ENCODE measurements at regions not wholly inside any gene's neighbourhood (a gene's known extent, or its start where the extent isn't known, plus 50 kb on each side); places are given as distances from the start of the nearest gene placed in this dataset.
"Not testable (repeated sequence)": the region's sequence is repeated elsewhere in the genome, so short reads cannot be mapped to it uniquely, and the experiment has no call there.

GRCh38 chr10:46749470-46749869 is 161.8 kb upstream of the PTPN20 start:
- not testable (repeated sequence) for DNase-seq

- DNase-seq = not testable (repeated sequence)
Observed at GRCh38 chr10:46753763-46754162, 157.5 kb upstream of the PTPN20 start.

- not testable (repeated sequence) for DNase-seq
Observed at GRCh38 chr10:46761471-46761870, 149.8 kb upstream of the PTPN20 start.

GRCh38 chr10:46768515-46769291 is 142.5 kb upstream of the PTPN20 start:
- not testable (repeated sequence) for DNase-seq

- DNase-seq = not testable (repeated sequence)
Observed at GRCh38 chr10:46773178-46773896, 137.9 kb upstream of the PTPN20 start.

- DNase-seq = peak in 2 of 6 experiments; percentile 10 to 20
Observed at GRCh38 chr10:46773897-46774236, 137.4 kb upstream of the PTPN20 start.

- not testable (repeated sequence) for DNase-seq
Observed at GRCh38 chr10:46774366-46774765, 136.9 kb upstream of the PTPN20 start.

DNA sequence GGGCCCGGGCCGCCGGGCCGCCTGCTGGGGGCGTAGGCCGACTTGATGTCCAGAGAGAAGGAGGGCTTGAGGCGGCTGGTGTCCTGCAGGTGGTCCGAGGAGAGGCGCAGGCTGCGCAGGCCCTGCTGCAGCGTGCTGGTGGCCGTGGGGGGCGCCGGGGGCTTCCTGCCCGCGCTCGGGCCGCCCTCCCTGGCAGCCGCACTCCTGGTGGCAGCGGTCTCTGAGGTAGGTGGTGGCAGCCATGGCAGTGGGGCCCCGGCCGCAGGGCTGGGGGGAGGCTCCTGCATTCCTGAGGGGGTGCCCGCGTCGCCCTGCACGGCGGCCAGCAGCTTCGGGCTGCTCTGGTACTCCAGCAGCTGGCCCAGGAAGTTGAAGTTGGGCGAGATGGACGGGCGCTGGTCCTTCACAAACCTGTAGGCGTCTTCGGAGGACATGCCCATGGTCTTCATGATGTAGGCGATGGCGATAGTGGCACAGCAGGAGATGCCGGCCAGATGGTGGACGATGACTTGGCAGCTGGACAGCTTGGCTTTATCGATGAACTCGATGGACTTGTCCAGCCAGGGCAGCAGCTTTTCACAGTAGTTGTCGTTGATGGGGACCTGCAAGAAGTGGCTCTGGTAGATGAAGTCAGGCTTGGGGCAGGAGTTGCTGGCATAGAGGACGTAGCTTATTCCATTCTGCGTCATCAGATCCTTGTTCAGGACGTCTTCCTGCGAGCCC is 136.1 kb upstream of the PTPN20 start:
- not testable (repeated sequence) for DNase-seq

GRCh38 chr10:46775668-46776059 is 135.6 kb upstream of the PTPN20 start:
- DNase-seq = not testable (repeated sequence)

DNA sequence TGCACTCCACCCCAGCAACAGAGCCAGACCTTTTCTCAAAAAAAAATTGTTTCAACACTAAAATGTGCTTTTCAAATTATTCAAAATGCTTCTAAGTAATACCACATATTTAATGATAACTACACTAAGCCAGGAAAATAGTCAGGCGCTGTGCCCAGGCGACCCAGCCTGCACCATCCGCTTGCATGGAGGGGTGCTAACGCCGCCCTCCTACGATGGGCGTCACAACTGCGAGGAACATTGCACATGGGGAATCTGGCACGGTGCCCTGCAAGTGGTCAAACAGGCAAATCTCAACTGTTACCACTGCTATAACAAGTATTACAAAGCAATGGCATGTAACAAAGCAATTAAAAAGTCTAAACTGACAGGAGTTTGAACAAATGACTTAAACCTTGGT is 131.7 kb upstream of the PTPN20 start:
- not testable (repeated sequence) for DNase-seq

GRCh38 chr10:46780164-46780563 is 131.1 kb upstream of the PTPN20 start:
- not testable (repeated sequence) for DNase-seq

DNA sequence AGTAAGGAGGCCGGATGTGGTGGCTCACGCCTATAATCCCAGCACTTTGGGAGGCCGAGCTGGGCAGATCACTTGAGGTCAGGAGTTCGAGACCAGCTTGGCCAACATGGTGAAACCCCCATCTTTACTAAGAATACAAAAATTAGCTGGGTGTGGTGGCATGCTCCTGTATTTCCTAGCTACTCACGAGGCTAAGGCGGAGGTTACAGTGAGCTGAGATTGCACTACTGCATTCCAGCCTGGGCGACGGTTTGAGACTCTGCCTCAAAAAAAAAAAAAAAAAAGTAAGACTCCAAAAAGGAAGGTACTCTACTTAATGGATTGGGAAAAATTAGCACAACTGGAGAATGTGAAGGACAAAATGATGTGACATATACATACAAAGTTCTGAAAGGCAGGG is 130.2 kb upstream of the PTPN20 start:
- DNase-seq = not testable (repeated sequence)

- not testable (repeated sequence) for DNase-seq
Observed at GRCh38 chr10:46782001-46782874, 129.0 kb upstream of the PTPN20 start.

DNA sequence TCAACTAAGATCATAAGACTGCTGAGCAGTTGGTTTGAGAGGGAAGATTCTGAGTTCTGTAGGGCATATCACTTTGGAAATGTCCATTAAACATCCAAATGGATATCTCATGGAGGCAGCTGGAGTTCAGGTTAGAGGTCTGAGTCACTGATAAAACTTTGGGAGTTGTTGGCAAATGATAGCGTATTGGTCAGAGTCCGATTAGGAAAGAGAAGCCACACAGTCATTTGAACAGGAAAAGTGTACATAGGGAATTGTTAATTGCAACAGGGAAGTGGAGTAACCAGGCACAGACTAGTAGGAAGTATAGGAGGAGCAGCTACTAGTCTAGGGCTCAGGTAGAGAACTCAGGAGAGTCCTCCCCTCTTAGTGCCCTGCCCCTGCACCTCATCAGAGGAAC is 126.6 kb upstream of the PTPN20 start:
- not testable (repeated sequence) for DNase-seq

- DNase-seq = not testable (repeated sequence)
Observed at GRCh38 chr10:46786125-46786517, 125.1 kb upstream of the PTPN20 start.

DNA sequence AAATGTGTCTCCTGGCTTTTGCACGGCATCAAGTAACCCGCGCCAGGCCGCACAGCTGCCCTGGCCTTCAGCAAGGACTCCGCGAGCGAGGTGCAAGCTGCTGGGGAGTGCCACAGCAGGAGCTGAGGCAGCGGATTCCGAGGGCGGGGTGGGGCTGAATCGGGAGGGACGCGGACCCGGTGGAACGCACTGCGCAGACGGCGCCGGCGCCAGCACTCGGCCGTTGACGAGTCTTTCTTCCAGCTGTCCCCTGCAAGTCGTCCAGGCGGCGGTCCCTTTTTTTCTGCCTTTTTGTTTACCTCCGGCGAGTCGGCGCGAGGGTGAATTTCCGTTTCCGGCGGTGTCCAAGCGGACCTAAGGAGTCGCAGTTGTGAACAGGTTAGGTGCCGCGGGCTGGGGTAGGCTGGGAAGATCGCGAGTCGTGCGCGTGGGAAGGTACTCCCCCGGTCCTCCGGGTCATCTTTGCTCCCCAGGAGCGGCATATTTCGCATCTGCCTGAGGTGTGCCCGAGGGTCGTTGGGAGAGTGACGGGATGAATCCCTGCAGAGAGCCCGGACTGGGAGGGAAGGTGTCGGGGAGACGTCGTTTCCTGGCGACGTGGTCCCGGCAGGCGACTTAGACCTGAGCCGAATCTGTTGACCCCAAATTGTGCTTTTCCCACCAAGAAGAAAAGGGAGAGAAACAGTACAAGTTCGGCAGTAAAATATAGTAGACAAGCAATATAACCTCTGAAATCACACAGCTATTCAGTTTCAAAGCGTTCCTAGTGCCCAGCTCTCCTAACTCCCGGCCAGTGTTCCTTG is 124.5 kb upstream of the PTPN20 start:
- DNase-seq = peak in 2 of 6 experiments; percentile 42 to 45

DNA sequence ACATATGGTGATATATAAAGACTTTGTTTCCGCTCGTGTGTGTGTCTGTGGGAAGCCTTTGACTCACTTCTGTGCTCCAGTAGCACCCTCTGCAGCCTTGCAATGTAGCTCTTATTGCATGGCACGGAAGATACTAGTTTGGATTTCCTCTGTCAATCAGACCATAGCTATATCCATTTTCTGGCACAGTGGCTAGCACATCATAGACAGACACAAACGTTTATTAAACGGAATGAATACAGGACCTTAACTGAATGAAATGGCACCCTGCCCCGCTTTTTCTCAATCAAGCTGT is 124.0 kb upstream of the PTPN20 start:
- DNase-seq = peak in 1 of 6 experiments; percentile 43

DNA sequence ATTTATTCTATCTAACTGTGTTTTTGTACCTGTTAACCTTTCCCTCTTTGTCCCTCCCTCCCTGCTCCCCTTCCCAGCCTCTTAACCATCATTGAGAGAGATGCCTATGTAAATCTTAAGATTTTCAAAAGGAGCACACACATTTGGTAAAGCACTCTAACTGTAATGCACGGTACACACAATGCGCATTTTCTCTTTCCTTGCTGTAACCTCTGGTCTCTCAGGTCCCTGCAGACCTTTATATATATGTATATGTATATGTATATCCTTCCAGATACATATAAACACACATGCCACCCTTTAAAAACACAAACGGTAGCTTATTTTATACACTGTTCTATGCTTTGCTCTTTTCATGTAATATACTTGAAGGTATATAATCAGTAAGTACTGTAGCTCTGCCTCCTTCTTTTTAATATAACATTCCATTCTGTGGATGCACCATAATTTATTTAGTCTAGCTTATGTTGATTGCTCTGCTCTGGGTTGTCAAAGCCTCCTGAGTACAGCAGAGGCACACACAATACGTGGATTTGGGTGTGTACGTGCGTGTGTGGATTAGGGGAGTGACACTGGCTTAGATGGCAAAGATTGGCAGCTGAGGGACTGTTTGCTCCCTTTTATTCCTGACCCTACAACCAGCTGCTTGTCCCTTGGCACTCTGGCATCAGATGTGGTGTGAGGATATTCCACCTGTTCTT is 118.4 kb upstream of the PTPN20 start:
- not testable (repeated sequence) for DNase-seq

GRCh38 chr10:46796351-46796750 is 114.9 kb upstream of the PTPN20 start:
- not testable (repeated sequence) for DNase-seq

DNA sequence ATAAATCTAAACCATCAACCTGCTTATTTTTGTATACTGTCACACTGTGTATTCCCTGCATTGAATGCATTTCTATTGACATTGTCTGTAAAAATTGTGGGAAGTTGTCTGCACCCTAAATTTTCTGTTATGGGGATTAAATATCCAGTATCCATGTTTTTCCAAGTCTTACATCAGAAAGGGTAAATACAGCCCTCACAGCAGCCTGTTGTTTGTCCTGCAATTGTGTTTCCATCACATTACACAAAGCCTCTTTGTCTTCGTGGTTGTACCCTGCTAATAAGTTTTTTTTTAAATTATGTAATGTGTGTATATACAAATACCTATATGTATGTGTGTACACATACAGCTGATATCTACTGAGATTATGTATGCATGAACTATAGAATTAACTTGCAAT is 109.2 kb upstream of the PTPN20 start:
- not testable (repeated sequence) for DNase-seq

- not testable (repeated sequence) for DNase-seq
Observed at GRCh38 chr10:46803082-46803481, 108.1 kb upstream of the PTPN20 start.

All from stimulated activated naive CD4-positive, alpha-beta T cell (primary cell).